Bronchial epithelial cell (primary cell): ENCODE measurements at regions not wholly inside any gene's neighbourhood (a gene's known extent, or its start where the extent isn't known, plus 50 kb on each side); places are given as distances from the start of the nearest gene placed in this dataset.

Source experiments
- DNase-seq: peaks from one replicate; pipeline ENCODE4 v3.0.0-alpha.2; 2010; ENCODE audit warnings: low read depth
- FAIRE-seq: peaks from 2 replicates; lab custom pipeline; 2011; peaks lifted over from hg19 to GRCh38; lab: Jason Lieb, UNC
- H3K27me3 ChIP-seq: 2 replicates; pipeline ENCODE4 v1.5.1; 2011; ENCODE audit warnings: low read length; ENCODE audit not compliant: control insufficient read depth, insufficient read depth
- H3K36me3 ChIP-seq: 2 replicates; pipeline ENCODE4 v1.5.1; 2011; ENCODE audit warnings: low read length; ENCODE audit not compliant: control insufficient read depth, insufficient read depth
- H3K4me3 ChIP-seq: 2 replicates; pipeline ENCODE4 v1.5.1; 2011; ENCODE audit warnings: mild to moderate bottlenecking, low read depth, low read length, control low read depth
- CTCF ChIP-seq: IDR thresholded peaks from 2 replicates; pipeline ENCODE4 v1.5.1; 2011; ENCODE audit warnings: mild to moderate bottlenecking, moderate library complexity, low read length, control low read depth, inconsistent platforms; ENCODE audit not compliant: insufficient read depth, severe bottlenecking

- Histone ChIP-seq H3K36me3 (no peaks in the 10 kb centered on the region), H3K27me3 (no peaks in the 10 kb centered on the region), H3K4me3 (no peak overlapping the region)
- no peak for TF ChIP-seq CTCF
- FAIRE-seq (no peak), DNase-seq (no peak)
Measured at GRCh38 chr2:236397681-236398080, 133.5 kb upstream of the ASB18 start.

GRCh38 chr2:236399409-236399808, 135.2 kb upstream of the ASB18 start:
- DNase-seq (no peak), FAIRE-seq (no peak)
- no peak overlapping the region for H3K4me3 ChIP-seq
- H3K36me3 ChIP-seq: no peaks in the 10 kb centered on the region
- no peaks in the 10 kb centered on the region for H3K27me3 ChIP-seq
- TF ChIP-seq CTCF: no peak

- H3K36me3 ChIP-seq: no peaks in the 10 kb centered on the region
- no peak overlapping the region for H3K4me3 ChIP-seq
- no peak for DNase-seq
- no peak for TF ChIP-seq CTCF
- no peaks in the 10 kb centered on the region for H3K27me3 ChIP-seq
- FAIRE-seq: no peak
Measured at GRCh38 chr2:236400046-236400574, 135.9 kb upstream of the ASB18 start.

- TF ChIP-seq CTCF: no peak
- FAIRE-seq (no peak), DNase-seq (no peak)
- H3K27me3 ChIP-seq: no peaks in the 10 kb centered on the region
- H3K4me3 ChIP-seq: no peak overlapping the region
- H3K36me3 ChIP-seq: no peaks in the 10 kb centered on the region
Measured at GRCh38 chr2:236400594-236401360, 136.6 kb upstream of the ASB18 start.

GRCh38 chr2:236402033-236402790, 138.0 kb upstream of the ASB18 start:
- FAIRE-seq: no peak

More at GRCh38 chr2:236402033-236402790, 138.0 kb upstream of the ASB18 start:
- no peaks in the 10 kb centered on the region for H3K36me3 ChIP-seq
- DNase-seq: no peak
- no peak for TF ChIP-seq CTCF
- H3K4me3 ChIP-seq: no peak overlapping the region
- H3K27me3 ChIP-seq: no peaks in the 10 kb centered on the region
